ENCODE measurements at regions not wholly inside any gene's neighbourhood (a gene's known extent, or its start where the extent isn't known, plus 50 kb on each side); places are given as distances from the start of the nearest gene placed in this dataset.

GRCh38 chr16:80062361-80063030 is 462.0 kb upstream of the MAF start:
- no peaks in the 10 kb centered on the region for H3K36me3 ChIP-seq
- H3K27me3 ChIP-seq = peaks cover 72% of the 10 kb centered on the region
- no peak overlapping the region for H3K4me3 ChIP-seq
- no peak for TF ChIP-seq CTCF (IDR thresholded peaks at IDR 0.05; ENCODE audit: low read depth, low read length)
- no peak for DNase-seq (ENCODE audit: low read depth in 1 of 2, low spot score in 1 of 2)
- H3K9me3 ChIP-seq (ENCODE audit: low read depth) = no peaks in the 10 kb centered on the region
- no peak overlapping the region for H3K27ac ChIP-seq
- no peaks in the 10 kb centered on the region for H3K4me1 ChIP-seq (ENCODE audit: low read depth)

- no peak for DNase-seq (ENCODE audit: low read depth in 1 of 2, low spot score in 1 of 2)
- H3K36me3 ChIP-seq = no peaks in the 10 kb centered on the region
- peaks cover 79% of the 10 kb centered on the region for H3K27me3 ChIP-seq
- H3K27ac ChIP-seq = no peak overlapping the region
- no peaks in the 10 kb centered on the region for H3K4me1 ChIP-seq (ENCODE audit: low read depth)
- no peaks in the 10 kb centered on the region for H3K9me3 ChIP-seq (ENCODE audit: low read depth)
- TF ChIP-seq CTCF (IDR thresholded peaks at IDR 0.05; ENCODE audit: low read depth, low read length) = no peak
- no peak overlapping the region for H3K4me3 ChIP-seq
Measured at GRCh38 chr16:80060470-80060869, 459.9 kb upstream of the MAF start.

- H3K9me3 ChIP-seq (ENCODE audit: low read depth) = no peaks in the 10 kb centered on the region
- no peak overlapping the region for H3K4me3 ChIP-seq
- no peaks in the 10 kb centered on the region for H3K4me1 ChIP-seq (ENCODE audit: low read depth)
- no peak for TF ChIP-seq CTCF (IDR thresholded peaks at IDR 0.05; ENCODE audit: low read depth, low read length)
- DNase-seq (ENCODE audit: low read depth in 1 of 2, low spot score in 1 of 2) = no peak
- H3K27ac ChIP-seq = no peak overlapping the region
- H3K27me3 ChIP-seq = peaks cover 79% of the 10 kb centered on the region
- H3K36me3 ChIP-seq = no peaks in the 10 kb centered on the region
Measured at GRCh38 chr16:80059836-80060235, 459.3 kb upstream of the MAF start.

GRCh38 chr16:80058214-80058613 is 457.7 kb upstream of the MAF start:
- H3K4me3 ChIP-seq = no peak overlapping the region
- H3K36me3 ChIP-seq = no peaks in the 10 kb centered on the region
- TF ChIP-seq CTCF (IDR thresholded peaks at IDR 0.05; ENCODE audit: low read depth, low read length) = no peak
- H3K9me3 ChIP-seq (ENCODE audit: low read depth) = no peaks in the 10 kb centered on the region
- H3K27ac ChIP-seq = no peak overlapping the region
- no peaks in the 10 kb centered on the region for H3K4me1 ChIP-seq (ENCODE audit: low read depth)
- DNase-seq (ENCODE audit: low read depth in 1 of 2, low spot score in 1 of 2) = peak in 1 of 2 donors; percentile 27
- peaks cover 84% of the 10 kb centered on the region for H3K27me3 ChIP-seq

GRCh38 chr16:80056324-80056723 is 455.8 kb upstream of the MAF start:
- no peak overlapping the region for H3K27ac ChIP-seq
- peaks cover 93% of the 10 kb centered on the region for H3K27me3 ChIP-seq
- peak in 1 of 2 donors; percentile 5 for DNase-seq (ENCODE audit: low read depth in 1 of 2, low spot score in 1 of 2)
- H3K9me3 ChIP-seq (ENCODE audit: low read depth) = no peaks in the 10 kb centered on the region
- no peak for TF ChIP-seq CTCF (IDR thresholded peaks at IDR 0.05; ENCODE audit: low read depth, low read length)
- no peaks in the 10 kb centered on the region for H3K4me1 ChIP-seq (ENCODE audit: low read depth)
- H3K36me3 ChIP-seq = no peaks in the 10 kb centered on the region
- H3K4me3 ChIP-seq = no peak overlapping the region
